Type B pancreatic cell (in vitro differentiated cells): ENCODE measurements at regions not wholly inside any gene's neighbourhood (a gene's known extent, or its start where the extent isn't known, plus 50 kb on each side); places are given as distances from the start of the nearest gene placed in this dataset.

Source experiments
- DNase-seq: peaks from one replicate; pipeline ENCODE4 v3.0.0; 2021; ENCODE audit warnings: mixed read lengths; ENCODE audit not compliant: unreplicated experiment; ENCODE audit errors: extremely low spot score
- H3K27ac Mint-ChIP-seq: 2 replicates; pipeline ENCODE4 v1.8.0; 2021; ENCODE audit warnings: mild to moderate bottlenecking, mixed read lengths
- H3K27me3 Mint-ChIP-seq: 2 replicates; pipeline ENCODE4 v1.8.0; 2021; ENCODE audit warnings: mixed read lengths
- H3K36me3 Mint-ChIP-seq: 2 replicates; pipeline ENCODE4 v1.8.0; 2021; ENCODE audit warnings: mixed read lengths
- H3K4me1 Mint-ChIP-seq: one replicate; pipeline ENCODE4 v1.8.0; 2021; ENCODE audit warnings: mixed read lengths; ENCODE audit not compliant: unreplicated experiment
- H3K4me3 Mint-ChIP-seq: 2 replicates; pipeline ENCODE4 v1.8.0; 2021; ENCODE audit warnings: mild to moderate bottlenecking, mixed read lengths
- H3K9me3 Mint-ChIP-seq: 2 replicates; pipeline ENCODE4 v1.8.0; 2021; ENCODE audit warnings: mixed read lengths
- TF ChIP-seq, protein P1 (sequence below): fragments of 200-600 bp; sonication (generic); conservative IDR thresholded peaks from 2 replicates; pipeline ENCODE4 v1.5.0; 2021; ENCODE audit warnings: antibody characterized with exemption, mild to moderate bottlenecking

GRCh38 chr10:44435196-44435595 lies 50.3 kb upstream of the CXCL12 start:
- TF ChIP-seq, protein P1, sequence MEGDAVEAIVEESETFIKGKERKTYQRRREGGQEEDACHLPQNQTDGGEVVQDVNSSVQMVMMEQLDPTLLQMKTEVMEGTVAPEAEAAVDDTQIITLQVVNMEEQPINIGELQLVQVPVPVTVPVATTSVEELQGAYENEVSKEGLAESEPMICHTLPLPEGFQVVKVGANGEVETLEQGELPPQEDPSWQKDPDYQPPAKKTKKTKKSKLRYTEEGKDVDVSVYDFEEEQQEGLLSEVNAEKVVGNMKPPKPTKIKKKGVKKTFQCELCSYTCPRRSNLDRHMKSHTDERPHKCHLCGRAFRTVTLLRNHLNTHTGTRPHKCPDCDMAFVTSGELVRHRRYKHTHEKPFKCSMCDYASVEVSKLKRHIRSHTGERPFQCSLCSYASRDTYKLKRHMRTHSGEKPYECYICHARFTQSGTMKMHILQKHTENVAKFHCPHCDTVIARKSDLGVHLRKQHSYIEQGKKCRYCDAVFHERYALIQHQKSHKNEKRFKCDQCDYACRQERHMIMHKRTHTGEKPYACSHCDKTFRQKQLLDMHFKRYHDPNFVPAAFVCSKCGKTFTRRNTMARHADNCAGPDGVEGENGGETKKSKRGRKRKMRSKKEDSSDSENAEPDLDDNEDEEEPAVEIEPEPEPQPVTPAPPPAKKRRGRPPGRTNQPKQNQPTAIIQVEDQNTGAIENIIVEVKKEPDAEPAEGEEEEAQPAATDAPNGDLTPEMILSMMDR, result no peak
- Mint-ChIP-seq H3K27ac (no peak overlapping the region), H3K36me3 (no peaks in the 10 kb centered on the region), H3K4me1 (peaks cover 5% of the 10 kb centered on the region), H3K9me3 (peaks cover 11% of the 10 kb centered on the region), H3K4me3 (no peak overlapping the region), H3K27me3 (peaks cover 4% of the 10 kb centered on the region)
- no peak for DNase-seq

DNA sequence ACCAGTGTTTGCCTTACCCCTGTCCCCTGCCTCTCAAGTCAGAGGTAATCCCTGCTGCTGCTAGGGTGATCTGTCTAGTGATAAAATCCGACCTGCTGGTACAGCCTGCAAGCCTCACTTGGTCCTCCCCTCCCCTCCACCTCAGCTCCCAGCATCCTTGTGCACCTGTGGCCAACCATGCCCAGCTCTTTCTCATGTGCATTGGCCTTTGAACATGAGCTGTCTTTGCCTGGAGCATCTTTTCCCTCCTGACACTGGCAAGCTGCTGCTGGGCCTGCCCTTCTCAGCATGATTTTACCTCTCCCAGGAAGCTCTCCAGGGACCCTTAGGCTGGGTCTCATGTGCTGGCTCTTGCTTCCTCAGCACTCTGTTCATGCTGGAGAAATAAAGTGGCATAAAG lies 51.3 kb upstream of the CXCL12 start:
- no peak overlapping the region for H3K4me3 Mint-ChIP-seq
- H3K4me1 Mint-ChIP-seq, result peaks cover 5% of the 10 kb centered on the region
- no peak overlapping the region for H3K27ac Mint-ChIP-seq
- peaks cover 4% of the 10 kb centered on the region for H3K27me3 Mint-ChIP-seq
- TF ChIP-seq, protein P1, result no peak
- H3K9me3 Mint-ChIP-seq, result peaks cover 6% of the 10 kb centered on the region
- H3K36me3 Mint-ChIP-seq, result no peaks in the 10 kb centered on the region
- DNase-seq, result no peak

- Mint-ChIP-seq H3K36me3 (no peaks in the 10 kb centered on the region), H3K4me1 (peaks cover 5% of the 10 kb centered on the region), H3K27me3 (peaks cover 4% of the 10 kb centered on the region), H3K4me3 (no peak overlapping the region), H3K27ac (no peak overlapping the region), H3K9me3 (no peaks in the 10 kb centered on the region)
- TF ChIP-seq, protein P1, result no peak
- no peak for DNase-seq
These were observed 53.1 kb upstream of the CXCL12 start for GRCh38 chr10:44437840-44438511.

DNA sequence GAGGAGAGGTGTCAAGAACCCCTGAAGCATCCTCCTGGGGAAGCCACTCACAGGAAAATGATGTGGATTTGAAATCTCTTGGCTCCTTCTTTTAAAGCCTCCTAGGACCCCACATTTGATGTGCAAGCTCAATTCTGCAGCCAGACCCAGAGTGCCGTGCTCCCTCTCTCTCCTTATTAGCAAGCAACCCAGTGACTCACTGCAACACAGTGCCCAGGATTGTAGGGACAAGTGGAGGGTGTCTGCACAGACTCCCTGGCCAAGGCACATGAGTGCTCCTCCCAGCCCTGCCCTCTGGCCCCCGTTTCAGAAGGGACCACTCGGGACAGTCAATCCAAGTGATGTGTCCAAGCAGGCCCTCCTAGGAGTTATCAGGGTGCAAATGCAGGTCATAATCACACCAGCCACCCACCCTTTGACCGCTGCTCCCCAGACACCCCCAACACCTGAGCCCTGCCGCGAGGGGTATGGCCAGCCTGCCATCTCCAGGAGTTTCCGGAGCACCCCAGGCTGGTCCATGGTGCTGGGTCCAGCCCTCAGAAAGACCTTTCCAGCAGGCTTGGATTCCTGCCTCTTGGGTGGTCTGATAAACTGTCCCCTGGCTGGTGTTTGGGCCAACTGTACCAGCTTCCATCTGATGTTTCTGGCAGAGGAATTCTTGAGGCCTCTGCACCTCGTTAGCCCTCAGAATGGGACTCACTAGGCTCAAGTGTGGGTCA lies 54.5 kb upstream of the CXCL12 start:
- Mint-ChIP-seq H3K36me3 (no peaks in the 10 kb centered on the region), H3K9me3 (no peaks in the 10 kb centered on the region), H3K4me1 (peaks cover 5% of the 10 kb centered on the region), H3K27me3 (peaks cover 4% of the 10 kb centered on the region), H3K27ac (no peak overlapping the region), H3K4me3 (no peak overlapping the region)
- no peak for DNase-seq
- TF ChIP-seq, protein P1, result no peak

DNA sequence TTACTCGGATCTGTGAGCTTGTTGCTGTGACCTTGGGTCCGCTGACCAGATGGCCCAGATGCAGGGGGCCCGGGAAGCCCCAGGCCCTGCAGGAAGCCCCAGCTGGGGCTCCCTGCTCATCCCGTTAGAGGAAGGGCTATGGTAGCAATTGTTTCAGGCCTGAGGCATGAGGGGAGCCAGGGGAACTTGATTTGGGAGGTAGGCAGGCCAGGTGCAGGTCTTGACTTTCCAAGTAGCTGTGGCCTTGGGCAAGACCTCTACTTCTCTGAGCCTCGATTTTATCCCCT lies 55.0 kb upstream of the CXCL12 start:
- Mint-ChIP-seq H3K27me3 (peaks cover 4% of the 10 kb centered on the region), H3K36me3 (no peaks in the 10 kb centered on the region), H3K4me3 (no peak overlapping the region), H3K27ac (no peak overlapping the region), H3K9me3 (no peaks in the 10 kb centered on the region), H3K4me1 (peaks cover 5% of the 10 kb centered on the region)
- DNase-seq, result no peak
- TF ChIP-seq, protein P1, result no peak
